ENCODE measurements at regions not wholly inside any gene's neighbourhood (a gene's known extent, or its start where the extent isn't known, plus 50 kb on each side); places are given as distances from the start of the nearest gene placed in this dataset.

- TF ChIP-seq CTCF (IDR thresholded peaks at IDR 0.05) = no peak
- intact Hi-C loops (cut with DNase I; ENCODE audit: low total_unique reads) = no loop called here
- no peak for DNase-seq
- Histone ChIP-seq H3K4me1 (peaks cover 0 to 4% (median under 1%) of the 10 kb centered on the region in 4 donors), H3K4me3 (no peak overlapping the region), H3K9me3 (no peaks in the 10 kb centered on the region), H3K36me3 (no peaks in the 10 kb centered on the region), H3K27ac (no peak overlapping the region), H3K27me3 (no peaks in the 10 kb centered on the region)
Observed at GRCh38 chr5:168163966-168164365, 127.5 kb upstream of the WWC1 start.

- intact Hi-C loops (cut with DNase I; ENCODE audit: low total_unique reads) = no loop called here
- no peaks in the 10 kb centered on the region for H3K9me3 ChIP-seq
- H3K36me3 ChIP-seq = no peaks in the 10 kb centered on the region
- H3K4me1 ChIP-seq = peaks cover 0 to 12% (median 4%) of the 10 kb centered on the region in 4 donors
- no peak for DNase-seq
- no peak overlapping the region for H3K4me3 ChIP-seq
- TF ChIP-seq CTCF (IDR thresholded peaks at IDR 0.05) = no peak
- H3K27me3 ChIP-seq = no peaks in the 10 kb centered on the region
- no peak overlapping the region for H3K27ac ChIP-seq
Observed at GRCh38 chr5:168165221-168165914, 126.1 kb upstream of the WWC1 start.

GRCh38 chr5:168165977-168166376 is 125.5 kb upstream of the WWC1 start:
- Histone ChIP-seq H3K36me3 (no peaks in the 10 kb centered on the region), H3K4me1 (peaks cover 0 to 12% (median 4%) of the 10 kb centered on the region in 4 donors), H3K4me3 (no peak overlapping the region), H3K27me3 (no peaks in the 10 kb centered on the region), H3K27ac (no peak overlapping the region), H3K9me3 (no peaks in the 10 kb centered on the region)
- DNase-seq = no peak
- TF ChIP-seq CTCF (IDR thresholded peaks at IDR 0.05) = no peak
- intact Hi-C loops (cut with DNase I; ENCODE audit: low total_unique reads) = no loop called here

- intact Hi-C loops (cut with DNase I; ENCODE audit: low total_unique reads) = no loop called here
- Histone ChIP-seq H3K9me3 (no peaks in the 10 kb centered on the region), H3K27me3 (no peaks in the 10 kb centered on the region), H3K4me1 (peaks cover 0 to 15% (median 7%) of the 10 kb centered on the region in 4 donors), H3K36me3 (no peaks in the 10 kb centered on the region), H3K4me3 (no peak overlapping the region), H3K27ac (no peak overlapping the region)
- DNase-seq = no peak
- no peak for TF ChIP-seq CTCF (IDR thresholded peaks at IDR 0.05)
Observed at GRCh38 chr5:168167338-168167737, 124.1 kb upstream of the WWC1 start.

GRCh38 chr5:168168978-168169698 is 122.3 kb upstream of the WWC1 start:
- intact Hi-C loops (cut with DNase I; ENCODE audit: low total_unique reads) = no loop called here
- no peak for TF ChIP-seq CTCF (IDR thresholded peaks at IDR 0.05)
- DNase-seq = no peak
- H3K27ac ChIP-seq = no peak overlapping the region
- H3K9me3 ChIP-seq = no peaks in the 10 kb centered on the region
- H3K27me3 ChIP-seq = no peaks in the 10 kb centered on the region
- no peak overlapping the region for H3K4me3 ChIP-seq
- peaks cover 0 to 20% (median 9%) of the 10 kb centered on the region in 4 donors for H3K4me1 ChIP-seq
- H3K36me3 ChIP-seq = no peaks in the 10 kb centered on the region

All from tibial artery (tissue), 4 donors.